HEK293T (cell line): ENCODE measurements at regions not wholly inside any gene's neighbourhood (a gene's known extent, or its start where the extent isn't known, plus 50 kb on each side); places are given as distances from the start of the nearest gene placed in this dataset.

Experiments
- CTCF ChIA-PET: fragments of 350-600 bp; formaldehyde crosslinking; extraction: SDS; loops from one replicate; lab custom pipeline; 2021; ENCODE audit warnings: antibody characterized with exemption, inconsistent platforms; lab: Yijun Ruan, JAX
- POLR2A ChIA-PET: fragments of 350-600 bp; formaldehyde crosslinking; extraction: SDS; loops from one replicate; lab custom pipeline; 2020; ENCODE audit warnings: antibody characterized with exemption, inconsistent platforms; lab: Yijun Ruan, JAX
- DNase-seq: peaks from one replicate; pipeline ENCODE4 v3.0.0; 2012; ENCODE audit warnings: mixed read lengths; ENCODE audit errors: extremely low spot score
- ARNT ChIP-seq: fragments of 450-650 bp; IDR thresholded peaks from 2 replicates; pipeline ENCODE4 v1.6.1; 2017; ENCODE audit warnings: mild to moderate bottlenecking
- BHLHE40 ChIP-seq: fragments of 450-650 bp; IDR thresholded peaks from 2 replicates; pipeline ENCODE4 v1.6.1; 2016; ENCODE audit warnings: mild to moderate bottlenecking, moderate library complexity, borderline replicate concordance
- CTBP1 ChIP-seq: fragments of 450-650 bp; IDR thresholded peaks from 2 replicates; pipeline ENCODE4 v1.6.1; 2016; ENCODE audit warnings: borderline replicate concordance
- ELF4 ChIP-seq: fragments of 450-650 bp; IDR thresholded peaks from 2 replicates; pipeline ENCODE4 v1.6.1; 2017; ENCODE audit warnings: antibody characterized with exemption
- FOXA1 ChIP-seq: fragments of 450-650 bp; IDR thresholded peaks from 2 replicates; pipeline ENCODE4 v1.6.1; 2016; ENCODE audit warnings: mild to moderate bottlenecking
- FOXK2 ChIP-seq: fragments of 450-650 bp; IDR thresholded peaks from 2 replicates; pipeline ENCODE4 v1.6.1; 2016; ENCODE audit warnings: mild to moderate bottlenecking
- FOXM1 ChIP-seq: fragments of 450-650 bp; IDR thresholded peaks from 2 replicates; pipeline ENCODE4 v1.6.1; 2017; ENCODE audit warnings: mild to moderate bottlenecking, borderline replicate concordance
- HDGF ChIP-seq: fragments of 450-650 bp; IDR thresholded peaks from 2 replicates; pipeline ENCODE4 v1.6.1; 2017; ENCODE audit warnings: antibody characterized with exemption, borderline replicate concordance
- L3MBTL2 ChIP-seq: fragments of 450-650 bp; conservative IDR thresholded peaks from 2 replicates; pipeline ENCODE4 v1.6.1; 2016; ENCODE audit warnings: mild to moderate bottlenecking
- LEF1 ChIP-seq: fragments of 450-650 bp; IDR thresholded peaks from 2 replicates; pipeline ENCODE4 v1.6.1; 2017; ENCODE audit warnings: mild to moderate bottlenecking, borderline replicate concordance
- NFRKB ChIP-seq: fragments of 450-650 bp; IDR thresholded peaks from 2 replicates; pipeline ENCODE4 v1.6.1; 2016; ENCODE audit warnings: mild to moderate bottlenecking, moderate library complexity
- PKNOX1 ChIP-seq: fragments of 450-650 bp; IDR thresholded peaks from 2 replicates; pipeline ENCODE4 v1.6.1; 2016
- SP1 ChIP-seq: fragments of 450-650 bp; IDR thresholded peaks from 2 replicates; pipeline ENCODE4 v1.6.1; 2017
- SUZ12 ChIP-seq: fragments of 450-650 bp; IDR thresholded peaks from 2 replicates; pipeline ENCODE4 v1.6.1; 2016; ENCODE audit warnings: mild to moderate bottlenecking
- ZNF384 ChIP-seq: fragments of 450-650 bp; IDR thresholded peaks from 2 replicates; pipeline ENCODE4 v1.6.1; 2016

- DNase-seq = no peak
- CTCF ChIA-PET = no interaction called here
- POLR2A ChIA-PET = no interaction called here
- TF ChIP-seq FOXM1 (no peak), NFRKB (no peak), ELF4 (no peak), SP1 (no peak), BHLHE40 (no peak), SUZ12 (no peak), CTBP1 (no peak)
Measured at GRCh38 chr6:113763876-113764275, 93.3 kb upstream of the MARCKS start.

- POLR2A ChIA-PET = no interaction called here
- no peak for DNase-seq
- TF ChIP-seq ZNF384 (no peak), FOXK2 (no peak), ARNT (no peak), FOXM1 (no peak), L3MBTL2 (no peak), SUZ12 (no peak), NFRKB (no peak), HDGF (no peak), FOXA1 (no peak), BHLHE40 (no peak), ELF4 (no peak)
- CTCF ChIA-PET = interaction anchor here (0.7 to 1.4 kb wide), 2 partner anchors 93 to 102 kb away, joined by 3 to 4 read pairs; no protein-coding TSS in a partner anchor
Measured at GRCh38 chr6:113765909-113766308, 91.2 kb upstream of the MARCKS start.

- ChIA-PET CTCF (no interaction called here), POLR2A (no interaction called here)
- no peak for DNase-seq
- TF ChIP-seq FOXM1 (no peak), HDGF (no peak), ZNF384 (no peak)
Measured at GRCh38 chr6:113767985-113768384, 89.2 kb upstream of the MARCKS start.

- TF ChIP-seq HDGF (no peak), NFRKB (no peak), LEF1 (no peak), PKNOX1 (no peak), ARNT (no peak), SP1 (no peak), FOXA1 (no peak)
- POLR2A ChIA-PET = no interaction called here
- CTCF ChIA-PET = no interaction called here
- no peak for DNase-seq
Measured at GRCh38 chr6:113772961-113773360, 84.2 kb upstream of the MARCKS start.

- ChIA-PET POLR2A (no interaction called here), CTCF (no interaction called here)
- TF ChIP-seq PKNOX1 (no peak), BHLHE40 (no peak), ELF4 (no peak), ARNT (no peak), SP1 (no peak), L3MBTL2 (no peak), NFRKB (no peak), ZNF384 (no peak), HDGF (no peak), SUZ12 (no peak), FOXA1 (no peak)
- no peak for DNase-seq
Measured at GRCh38 chr6:113774127-113774825, 82.9 kb upstream of the MARCKS start.

- ChIA-PET CTCF (no interaction called here), POLR2A (no interaction called here)
- no peak for TF ChIP-seq ZNF384
- no peak for TF ChIP-seq SUZ12
- no peak for TF ChIP-seq L3MBTL2
- TF ChIP-seq HDGF = no peak
- DNase-seq = no peak
Measured at GRCh38 chr6:113776998-113777397, 80.1 kb upstream of the MARCKS start.

GRCh38 chr6:113777601-113778000 lies 79.5 kb upstream of the MARCKS start:
- TF ChIP-seq ARNT (no peak), LEF1 (no peak), SUZ12 (no peak), NFRKB (no peak), ELF4 (no peak), FOXK2 (no peak), PKNOX1 (no peak), FOXA1 (no peak), CTBP1 (no peak), BHLHE40 (no peak), L3MBTL2 (no peak)
- DNase-seq = no peak
- ChIA-PET POLR2A (no interaction called here), CTCF (no interaction called here)
